PC-3 (cell line): ENCODE measurements at regions not wholly inside any gene's neighbourhood (a gene's known extent, or its start where the extent isn't known, plus 50 kb on each side); places are given as distances from the start of the nearest gene placed in this dataset.

ENCODE experiments used
- EZH2phosphoT487 ChIP-seq: fragments of 300-600 bp; sonication (generic); IDR thresholded peaks from 2 replicates; pipeline ENCODE4 v1.6.1; 2018; ENCODE audit warnings: mild to moderate bottlenecking, antibody characterized with exemption, low read length, borderline replicate concordance
- TF ChIP-seq, protein P1 (sequence below): fragments of 300-600 bp; sonication (generic); conservative IDR thresholded peaks from 2 replicates; pipeline ENCODE4 v1.5.1; 2017; ENCODE audit warnings: antibody characterized with exemption, low read depth, mild to moderate bottlenecking, low read length

DNA sequence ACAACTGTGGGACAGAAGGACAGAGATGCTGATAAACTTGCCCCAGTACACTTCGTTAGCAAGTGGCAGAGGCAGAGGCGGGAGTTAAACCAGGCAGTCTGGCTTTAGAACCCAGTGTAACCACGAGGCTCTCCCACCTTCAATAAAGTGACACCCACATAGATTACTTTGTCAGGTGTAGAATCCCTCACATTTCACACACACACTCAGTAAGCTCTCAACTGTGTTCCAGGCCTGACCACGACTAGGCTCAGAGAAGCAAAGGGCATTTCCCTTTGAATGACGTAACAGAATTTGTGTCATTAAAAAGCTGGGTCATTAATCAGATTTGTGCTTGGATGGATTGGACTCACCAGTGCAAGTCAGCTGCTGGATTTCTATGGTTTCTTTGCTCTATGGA is 118.3 kb upstream of the RCN1 start:
- TF ChIP-seq, protein P1, sequence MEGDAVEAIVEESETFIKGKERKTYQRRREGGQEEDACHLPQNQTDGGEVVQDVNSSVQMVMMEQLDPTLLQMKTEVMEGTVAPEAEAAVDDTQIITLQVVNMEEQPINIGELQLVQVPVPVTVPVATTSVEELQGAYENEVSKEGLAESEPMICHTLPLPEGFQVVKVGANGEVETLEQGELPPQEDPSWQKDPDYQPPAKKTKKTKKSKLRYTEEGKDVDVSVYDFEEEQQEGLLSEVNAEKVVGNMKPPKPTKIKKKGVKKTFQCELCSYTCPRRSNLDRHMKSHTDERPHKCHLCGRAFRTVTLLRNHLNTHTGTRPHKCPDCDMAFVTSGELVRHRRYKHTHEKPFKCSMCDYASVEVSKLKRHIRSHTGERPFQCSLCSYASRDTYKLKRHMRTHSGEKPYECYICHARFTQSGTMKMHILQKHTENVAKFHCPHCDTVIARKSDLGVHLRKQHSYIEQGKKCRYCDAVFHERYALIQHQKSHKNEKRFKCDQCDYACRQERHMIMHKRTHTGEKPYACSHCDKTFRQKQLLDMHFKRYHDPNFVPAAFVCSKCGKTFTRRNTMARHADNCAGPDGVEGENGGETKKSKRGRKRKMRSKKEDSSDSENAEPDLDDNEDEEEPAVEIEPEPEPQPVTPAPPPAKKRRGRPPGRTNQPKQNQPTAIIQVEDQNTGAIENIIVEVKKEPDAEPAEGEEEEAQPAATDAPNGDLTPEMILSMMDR: no peak
- no peak for TF ChIP-seq EZH2phosphoT487
